GM18520 (cell line): ENCODE measurements at regions not wholly inside any gene's neighbourhood (a gene's known extent, or its start where the extent isn't known, plus 50 kb on each side); places are given as distances from the start of the nearest gene placed in this dataset.

Experiments
- ATAC-seq: cut with Tn5 transposase; IDR thresholded peaks from one replicate; pipeline ENCODE4 v1.9.1; 2021; ENCODE audit not compliant: unreplicated experiment

DNA sequence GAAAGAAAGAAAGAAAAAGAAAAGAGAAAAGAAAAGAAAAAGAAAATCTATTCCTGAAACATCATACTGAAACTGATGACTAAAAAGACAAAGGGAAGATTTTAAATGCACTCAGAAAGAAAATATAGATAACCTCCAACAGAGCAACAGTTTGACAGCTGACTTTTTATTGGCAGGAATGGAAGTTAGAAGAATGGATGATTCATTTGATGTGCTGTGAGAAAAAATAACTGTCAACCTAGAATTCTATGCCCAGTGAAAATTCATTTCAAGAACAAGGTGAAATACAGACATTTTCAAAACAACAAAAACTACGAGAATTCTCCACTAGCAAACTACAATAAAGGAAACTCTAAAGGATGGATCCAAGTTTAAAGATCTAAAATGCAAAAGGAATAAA, 50.5 kb upstream of the HSPA12A start:
- ATAC-seq, result no peak

DNA sequence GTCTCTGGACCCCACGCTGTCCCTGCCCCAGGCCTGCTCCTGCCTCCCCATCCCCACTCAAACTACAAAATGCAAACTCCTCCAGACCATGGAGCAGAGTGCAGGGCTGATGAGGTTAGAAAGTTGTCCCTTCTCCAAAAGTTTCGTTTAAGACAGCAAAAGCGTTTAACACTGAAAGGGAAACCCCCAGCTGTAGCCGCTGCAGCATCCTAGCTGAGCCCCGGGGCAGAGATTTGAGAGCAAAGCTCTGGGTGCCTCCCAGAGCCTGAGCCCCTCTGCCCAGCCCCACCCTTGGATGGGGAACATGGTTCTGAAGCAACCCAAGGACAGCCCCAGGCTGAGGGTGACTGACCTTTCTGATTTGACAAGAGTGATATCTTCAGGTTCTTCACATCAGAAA, 52.8 kb upstream of the ENO4 start:
- ATAC-seq, result no peak

DNA sequence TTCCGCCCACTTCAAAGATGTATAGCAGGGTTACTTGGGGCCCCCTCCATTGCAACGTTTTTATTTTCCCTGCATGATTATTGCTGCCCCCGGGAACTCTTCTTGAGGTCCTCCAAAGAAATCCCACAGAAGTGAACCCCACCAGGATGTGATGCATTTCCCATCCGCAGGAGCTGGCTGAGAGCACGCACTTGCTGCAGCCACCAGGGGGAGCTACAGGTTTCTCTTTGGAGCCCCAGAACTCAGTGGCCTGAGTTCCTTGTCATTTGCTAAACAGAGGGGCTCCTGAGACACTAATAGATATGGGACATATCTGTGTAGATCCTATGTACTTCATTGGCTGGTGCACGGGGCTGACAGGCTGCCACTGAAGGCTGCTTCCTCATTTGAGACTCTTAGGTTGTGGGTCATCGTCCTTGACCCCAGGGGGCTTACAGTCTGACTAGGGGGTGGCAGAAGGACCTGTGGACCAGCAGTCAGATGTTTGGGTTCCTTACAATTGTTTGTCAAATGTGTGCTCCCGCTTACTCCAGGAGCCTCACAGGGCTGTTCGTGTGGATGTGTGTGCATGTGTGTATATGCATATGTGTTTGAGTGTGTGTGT, 52.3 kb upstream of the ENO4 start:
- ATAC-seq, result peak; percentile 60

DNA sequence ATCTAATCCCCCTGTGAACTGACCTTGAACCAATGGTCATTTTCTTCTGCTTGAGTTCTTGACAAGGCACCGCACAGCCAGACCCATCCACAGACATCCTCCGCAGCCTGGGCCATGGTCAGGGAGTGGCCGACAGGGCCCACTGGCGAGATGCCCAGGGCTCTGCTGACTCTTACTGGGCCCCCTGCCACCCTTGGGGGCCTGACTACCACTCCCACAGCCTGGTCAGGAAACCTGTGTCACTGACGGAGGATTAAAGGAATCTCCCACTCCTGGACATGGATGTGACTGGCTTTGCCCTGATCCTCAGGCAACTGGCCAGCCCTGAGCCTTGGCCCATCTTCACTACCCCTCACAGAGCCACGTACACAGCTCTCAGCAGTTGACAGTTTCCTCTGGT, 50.4 kb upstream of the ENO4 start:
- no peak for ATAC-seq
